IMR-90 (cell line): ENCODE measurements at regions not wholly inside any gene's neighbourhood (a gene's known extent, or its start where the extent isn't known, plus 50 kb on each side); places are given as distances from the start of the nearest gene placed in this dataset.

Experiments
- ATAC-seq: fragments of 200-7000 bp; cut with Tn5 transposase; 2 replicates; pipeline ENCODE4 v1.9.1; 2020; ENCODE audit warnings: low read depth, mild to moderate bottlenecking, moderate library complexity
- BruUV-seq: library from RNA; stranded (reverse); fragments of 400-500 nt; replicated peaks from 2 replicates; lab custom pipeline; 2021; lab: Mats Ljungman, UMichigan
- CTCF ChIA-PET: fragments of 300-600 bp; formaldehyde crosslinking; extraction: SDS; loops from one replicate; lab custom pipeline; 2021; ENCODE audit warnings: antibody characterized with exemption; lab: Yijun Ruan, JAX
- POLR2A ChIA-PET: fragments of 300-600 bp; sonication (Branson Sonifier 250); formaldehyde crosslinking; loops from one replicate; lab custom pipeline; 2022; ENCODE audit warnings: antibody characterized with exemption; ENCODE audit not compliant: unreplicated experiment; lab: Charles Lee
- DNase-seq: peaks from one replicate; pipeline ENCODE4 v3.0.0; 2013
- H2AFZ ChIP-seq: replicated peaks from 2 replicates; pipeline ENCODE3; 2013; ENCODE audit warnings: low read length, mild to moderate bottlenecking; ENCODE audit not compliant: poor library complexity
- H2AK5ac ChIP-seq: 2 replicates; pipeline ENCODE4 v1.6.1; 2013; ENCODE audit warnings: low read depth, low read length, inconsistent platforms
- H2AK9ac ChIP-seq: replicated peaks from 2 replicates; pipeline ENCODE3; 2013; ENCODE audit warnings: mild to moderate bottlenecking, low read depth, low read length, moderate library complexity; ENCODE audit not compliant: poor library complexity
- H2BK120ac ChIP-seq: 2 replicates; pipeline ENCODE4 v1.6.1; 2013; ENCODE audit warnings: low read depth, low read length, inconsistent platforms
- H2BK15ac ChIP-seq: 3 replicates; pipeline ENCODE4 v1.6.1; 2013; ENCODE audit warnings: low read depth, low read length, inconsistent platforms
- H2BK20ac ChIP-seq: 2 replicates; pipeline ENCODE4 v1.6.1; 2013; ENCODE audit warnings: low read depth, mild to moderate bottlenecking, inconsistent platforms, low read length, moderate library complexity
- H2BK5ac ChIP-seq: 2 replicates; pipeline ENCODE4 v1.6.1; 2013; ENCODE audit warnings: mild to moderate bottlenecking, low read depth, low read length, inconsistent platforms; ENCODE audit not compliant: poor library complexity, severe bottlenecking
- H3K14ac ChIP-seq: replicated peaks from 2 replicates; pipeline ENCODE4 v1.6.1; 2013; ENCODE audit warnings: low read depth, low read length, inconsistent platforms
- H3K18ac ChIP-seq: 2 replicates; pipeline ENCODE4 v1.6.1; 2013; ENCODE audit warnings: low read depth, low read length, control low read depth
- H3K23ac ChIP-seq: 2 replicates; pipeline ENCODE4 v1.6.1; 2013; ENCODE audit warnings: low read depth, low read length, inconsistent platforms
- H3K27ac ChIP-seq: 2 replicates; pipeline ENCODE4 v1.5.1; 2013; ENCODE audit warnings: mild to moderate bottlenecking, control low read depth, low read length; ENCODE audit not compliant: insufficient read depth
- H3K27me3 ChIP-seq: 2 replicates; pipeline ENCODE4 v1.6.1; 2013; ENCODE audit warnings: low read length; ENCODE audit not compliant: control insufficient read depth, insufficient read depth
- H3K36me3 ChIP-seq: 2 replicates; pipeline ENCODE4 v1.6.1; 2013; ENCODE audit warnings: low read length, mixed read lengths; ENCODE audit not compliant: control insufficient read depth, insufficient read depth
- H3K4ac ChIP-seq: 2 replicates; pipeline ENCODE4 v1.6.1; 2013; ENCODE audit warnings: low read depth, low read length, inconsistent platforms
- H3K4me1 ChIP-seq: 2 replicates; pipeline ENCODE4 v1.6.1; 2013; ENCODE audit warnings: low read length, mixed read lengths; ENCODE audit not compliant: control insufficient read depth, insufficient read depth
- H3K4me2 ChIP-seq: 2 replicates; pipeline ENCODE4 v1.6.1; 2013; ENCODE audit warnings: low read depth, mild to moderate bottlenecking, control low read depth, low read length, moderate library complexity
- H3K4me3 ChIP-seq: 2 replicates; pipeline ENCODE4 v1.5.1; 2013; ENCODE audit warnings: low read depth, mild to moderate bottlenecking, control low read depth, low read length, moderate library complexity; ENCODE audit not compliant: insufficient read depth
- H3K56ac ChIP-seq: 2 replicates; pipeline ENCODE4 v1.6.1; 2013; ENCODE audit warnings: low read length, inconsistent platforms; ENCODE audit not compliant: insufficient read depth; ENCODE audit errors: extremely low read depth
- H3K79me1 ChIP-seq, 2 experiments: 2 replicates each; pipeline ENCODE4 v1.6.1; 2013; ENCODE audit warnings: low read length in 2 of 2, inconsistent platforms in 1 of 2, low read depth in 1 of 2
- H3K9ac ChIP-seq: 2 replicates; pipeline ENCODE4 v1.6.1; 2013; ENCODE audit warnings: low read depth, low read length, control low read depth
- H3K9me1 ChIP-seq: 2 replicates; pipeline ENCODE4 v1.6.1; 2013; ENCODE audit warnings: low read length, inconsistent platforms; ENCODE audit not compliant: insufficient read depth
- H3K9me3 ChIP-seq: 2 replicates; pipeline ENCODE4 v1.6.1; 2013; ENCODE audit warnings: low read length; ENCODE audit not compliant: control insufficient read depth, insufficient read depth
- H4K20me1 ChIP-seq: 2 replicates; pipeline ENCODE4 v1.6.1; 2013; ENCODE audit warnings: low read length, inconsistent platforms; ENCODE audit not compliant: insufficient read depth
- H4K5ac ChIP-seq: 2 replicates; pipeline ENCODE4 v1.6.1; 2013; ENCODE audit warnings: mild to moderate bottlenecking, low read depth, low read length, control low read depth
- H4K8ac ChIP-seq, 2 experiments: 2 replicates each; pipeline ENCODE4 v1.6.1; 2013; ENCODE audit warnings: low read depth in 2 of 2, low read length in 2 of 2, control low read depth in 1 of 2, inconsistent platforms in 1 of 2
- H4K91ac ChIP-seq: 2 replicates; pipeline ENCODE4 v1.6.1; 2013; ENCODE audit warnings: low read depth, low read length, inconsistent platforms; ENCODE audit not compliant: insufficient read depth
- NFE2L2 ChIP-seq: fragments of 150-350 bp; IDR thresholded peaks from 2 replicates; pipeline ENCODE4 v1.6.1; 2016; ENCODE audit warnings: low read depth, mild to moderate bottlenecking, low read length
- RCOR1 ChIP-seq: IDR thresholded peaks from 2 replicates; pipeline ENCODE4 v1.6.1; 2012; ENCODE audit warnings: mild to moderate bottlenecking, low read length, improper control_type of control experiment; ENCODE audit not compliant: insufficient replicate concordance
- whole genome bisulfite sequencing, 2 experiments: methylation state at CpG; one replicate each; pipeline versions ENCODE4 v1.1.5 to v1.1.7; 2013; ENCODE audit warnings: missing lambda C conversion rate in 2 of 2; ENCODE audit not compliant: insufficient read length in 1 of 2; ENCODE audit errors: extremely low coverage in 2 of 2; 5-methylcytosine and 5-hydroxymethylcytosine counted together
- dilution Hi-C: fragments of 300-500 bp; cut with HindIII; formaldehyde crosslinking; loops from one replicate; pipeline ENCODE4 v1.14.3; 2018; ENCODE audit warnings: low sequenced_read_pairs; ENCODE audit not compliant: unreplicated experiment
- in situ Hi-C: fragments of 300-500 bp; cut with MboI; formaldehyde crosslinking; loops from 3 replicates; pipeline ENCODE4 v1.14.3; 2019; ENCODE audit warnings: low sequenced_read_pairs, inconsistent platforms, mixed read lengths
- intact Hi-C: fragments of 100-400 bp; cut with micrococcal nuclease; formaldehyde crosslinking; loops from 2 replicates; pipeline ENCODE4 v1.10.0; 2022

GRCh38 chr17:55629995-55630394 lies 92.7 kb downstream of the TMEM100 start:
- Histone ChIP-seq H3K4me3 (no peak overlapping the region), H3K4ac (no peak overlapping the region), H3K4me2 (no peak overlapping the region), H2BK120ac (no peak overlapping the region), H3K56ac (no peak overlapping the region), H3K36me3 (no peaks in the 10 kb centered on the region), H4K20me1 (no peaks in the 10 kb centered on the region), H2AFZ (no peak overlapping the region), H4K8ac (no peak overlapping the region), H3K27ac (no peak overlapping the region), H2AK9ac (no peak overlapping the region), H3K9ac (no peak overlapping the region), H2BK20ac (no peak overlapping the region), H2BK5ac (no peak overlapping the region), H4K5ac (no peak overlapping the region), H3K23ac (no peak overlapping the region), H3K4me1 (no peaks in the 10 kb centered on the region; the same call in 1 of the 2 replicates), H3K14ac (no peak overlapping the region), H3K79me1 (no peaks in the 10 kb centered on the region), H3K9me3 (no peaks in the 10 kb centered on the region), H4K91ac (no peak overlapping the region), H2BK15ac (no peak overlapping the region), H3K27me3 (peaks cover 1% of the 10 kb centered on the region; the same call in 1 of the 2 replicates), H2AK5ac (no peak overlapping the region), H3K18ac (no peak overlapping the region), H3K9me1 (no peaks in the 10 kb centered on the region)
- intact Hi-C loops (no loop called here), dilution Hi-C loops (no loop called here), in situ Hi-C loops (no loop called here)
- no peak for TF ChIP-seq RCOR1
- no peak for TF ChIP-seq NFE2L2
- ATAC-seq (no peak), DNase-seq (no peak)
- CTCF ChIA-PET, result no interaction called here
- no TSS peak for BruUV-seq
- WGBS, 2 experiments, result 65% methylated on average over 2 of the region's 7 CpGs; no CpG with 5 or more reads in 1 of the 2 experiments
- POLR2A ChIA-PET, result no interaction called here
